Astrocyte of the cerebellum (primary cell): ENCODE measurements at regions not wholly inside any gene's neighbourhood (a gene's known extent, or its start where the extent isn't known, plus 50 kb on each side); places are given as distances from the start of the nearest gene placed in this dataset.

Source experiments
- DNase-seq: peaks from one replicate; pipeline ENCODE4 v3.0.0-alpha.2; 2011; ENCODE audit warnings: low read depth
- H3K4me3 ChIP-seq: 2 replicates; pipeline ENCODE4 v1.5.1; 2011; ENCODE audit warnings: mild to moderate bottlenecking, low read depth, low read length, moderate library complexity
- in situ Hi-C: cut with HindIII; loops from 2 replicates; pipeline ENCODE4 v1.10.0; 2017; ENCODE audit warnings: low sequenced_read_pairs
- TF ChIP-seq, protein P1 (sequence below): IDR thresholded peaks from 2 replicates; pipeline ENCODE4 v1.5.1; 2012; ENCODE audit warnings: low read length, low read depth, moderate library complexity, mild to moderate bottlenecking; ENCODE audit errors: missing control alignments

- in situ Hi-C loops = no loop called here
- no peak for DNase-seq
- TF ChIP-seq, protein P1, sequence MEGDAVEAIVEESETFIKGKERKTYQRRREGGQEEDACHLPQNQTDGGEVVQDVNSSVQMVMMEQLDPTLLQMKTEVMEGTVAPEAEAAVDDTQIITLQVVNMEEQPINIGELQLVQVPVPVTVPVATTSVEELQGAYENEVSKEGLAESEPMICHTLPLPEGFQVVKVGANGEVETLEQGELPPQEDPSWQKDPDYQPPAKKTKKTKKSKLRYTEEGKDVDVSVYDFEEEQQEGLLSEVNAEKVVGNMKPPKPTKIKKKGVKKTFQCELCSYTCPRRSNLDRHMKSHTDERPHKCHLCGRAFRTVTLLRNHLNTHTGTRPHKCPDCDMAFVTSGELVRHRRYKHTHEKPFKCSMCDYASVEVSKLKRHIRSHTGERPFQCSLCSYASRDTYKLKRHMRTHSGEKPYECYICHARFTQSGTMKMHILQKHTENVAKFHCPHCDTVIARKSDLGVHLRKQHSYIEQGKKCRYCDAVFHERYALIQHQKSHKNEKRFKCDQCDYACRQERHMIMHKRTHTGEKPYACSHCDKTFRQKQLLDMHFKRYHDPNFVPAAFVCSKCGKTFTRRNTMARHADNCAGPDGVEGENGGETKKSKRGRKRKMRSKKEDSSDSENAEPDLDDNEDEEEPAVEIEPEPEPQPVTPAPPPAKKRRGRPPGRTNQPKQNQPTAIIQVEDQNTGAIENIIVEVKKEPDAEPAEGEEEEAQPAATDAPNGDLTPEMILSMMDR = no peak
- no peak overlapping the region for H3K4me3 ChIP-seq
These were observed 106.5 kb upstream of the FRY start for GRCh38 chr13:31925079-31925478.

- in situ Hi-C loops = no loop called here
- H3K4me3 ChIP-seq = no peak overlapping the region
- DNase-seq = no peak
- TF ChIP-seq, protein P1 = no peak
These were observed 104.3 kb upstream of the FRY start for GRCh38 chr13:31927219-31927653.

GRCh38 chr13:31929031-31929770 lies 102.4 kb upstream of the FRY start:
- H3K4me3 ChIP-seq = no peak overlapping the region
- TF ChIP-seq, protein P1 = no peak
- in situ Hi-C loops = no loop called here
- DNase-seq = no peak

DNA sequence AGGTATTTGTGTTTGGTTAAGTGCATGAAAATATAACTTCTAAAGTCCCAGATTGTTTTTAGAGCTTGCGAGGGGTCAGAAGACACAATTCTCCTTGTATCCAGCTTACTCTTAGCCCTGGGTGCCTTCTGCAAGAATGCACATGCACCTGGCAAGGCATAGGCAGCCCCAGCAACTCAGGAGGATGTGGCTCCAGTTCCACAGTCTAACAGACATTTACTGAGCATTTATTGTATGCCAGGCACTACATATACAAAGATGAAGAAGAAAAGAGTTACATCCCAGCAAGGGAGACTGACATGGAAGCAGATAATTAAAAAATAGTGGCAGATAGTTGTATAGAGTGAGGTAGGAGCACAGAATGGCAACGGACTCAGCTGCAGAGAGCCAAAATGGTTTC lies 101.1 kb upstream of the FRY start:
- no peak for DNase-seq
- H3K4me3 ChIP-seq = no peak overlapping the region
- in situ Hi-C loops = no loop called here
- TF ChIP-seq, protein P1 = no peak

DNA sequence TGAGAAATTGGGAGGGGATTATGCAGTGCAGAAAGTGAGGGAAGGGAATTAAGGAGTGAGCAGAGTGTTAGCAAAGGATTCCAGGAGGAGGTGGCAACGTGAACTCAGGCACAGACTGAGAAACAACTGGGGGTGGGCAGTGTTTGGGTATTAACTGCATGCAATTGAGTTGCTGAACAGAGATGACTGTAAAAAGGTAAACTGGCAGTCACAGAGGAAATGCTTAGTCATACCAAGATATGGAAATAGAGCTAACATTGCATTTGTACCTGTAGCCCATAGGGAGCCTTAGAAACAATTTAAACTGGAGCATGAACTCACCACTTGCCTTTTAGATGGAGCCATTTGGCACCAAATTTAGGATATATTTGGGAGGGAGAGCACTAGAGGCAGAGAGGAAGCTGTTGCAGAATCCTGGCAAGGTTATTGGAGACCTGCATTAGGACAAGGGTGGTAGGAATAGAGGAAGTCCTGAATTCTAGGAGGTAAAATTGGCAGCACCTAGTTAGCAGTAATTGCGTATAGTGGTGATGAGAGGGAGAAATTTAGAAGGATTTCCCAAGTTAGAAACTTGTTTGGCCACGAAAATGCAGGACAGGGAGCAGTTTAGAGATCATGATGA lies 100.6 kb upstream of the FRY start:
- no peak for DNase-seq

DNA sequence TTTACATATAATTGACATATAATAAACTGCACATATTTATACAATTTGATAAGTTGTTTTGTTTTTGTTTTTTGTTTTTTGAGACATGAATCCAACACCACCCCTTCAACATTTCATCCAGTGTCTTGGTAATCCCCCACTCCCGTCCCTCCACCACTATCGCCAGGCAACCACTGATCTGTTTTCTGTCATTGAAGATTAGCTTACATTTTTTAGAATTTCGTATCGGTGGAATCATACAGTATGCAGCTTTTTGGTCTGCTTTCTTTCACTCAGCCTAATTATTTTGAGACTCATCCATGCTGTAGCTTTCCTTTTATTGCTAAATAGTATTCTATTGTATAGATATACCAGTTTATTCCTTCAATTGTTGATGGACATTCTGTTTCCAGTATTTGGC lies 94.1 kb upstream of the FRY start:
- in situ Hi-C loops = no loop called here
- no peak for DNase-seq
- no peak overlapping the region for H3K4me3 ChIP-seq
- TF ChIP-seq, protein P1 = no peak

More for the DNA sequence above, 100.6 kb upstream of the FRY start:
- in situ Hi-C loops = no loop called here
- H3K4me3 ChIP-seq = no peak overlapping the region
- TF ChIP-seq, protein P1 = no peak
